Liver (tissue), 8 donors: ENCODE measurements at regions not wholly inside any gene's neighbourhood (a gene's known extent, or its start where the extent isn't known, plus 50 kb on each side); places are given as distances from the start of the nearest gene placed in this dataset.

Experiments
- DNase-seq: peaks from one replicate; pipeline ENCODE4 v3.0.0-alpha.2; 2017; ENCODE audit warnings: low spot score
- H3K27ac ChIP-seq, 2 donors: one replicate each; pipeline ENCODE4 v1.7.0; 2013; ENCODE audit warnings: inconsistent platforms in 2 of 2, low read length in 2 of 2, control low read depth in 1 of 2, low read depth in 1 of 2, mild to moderate bottlenecking in 1 of 2
- H3K27me3 ChIP-seq, 4 donors: one replicate each; pipeline versions ENCODE4 v1.6.1 to v1.7.0; 2013; ENCODE audit warnings: low read length in 3 of 4, inconsistent platforms in 1 of 4, mild to moderate bottlenecking in 1 of 4, moderate library complexity in 1 of 4; ENCODE audit not compliant: control insufficient read depth in 4 of 4, insufficient read depth in 4 of 4
- H3K36me3 ChIP-seq, 4 donors: one replicate each; pipeline versions ENCODE4 v1.6.1 to v1.7.0; 2013; ENCODE audit warnings: low read length in 3 of 4, mild to moderate bottlenecking in 3 of 4, low read depth in 1 of 4, moderate library complexity in 1 of 4; ENCODE audit not compliant: control insufficient read depth in 4 of 4, insufficient read depth in 3 of 4
- H3K4me1 ChIP-seq, 4 donors: one replicate each; pipeline versions ENCODE4 v1.6.1 to v1.7.0; 2013; ENCODE audit warnings: low read length in 3 of 4, mild to moderate bottlenecking in 3 of 4, moderate library complexity in 1 of 4; ENCODE audit not compliant: control insufficient read depth in 4 of 4, insufficient read depth in 4 of 4
- H3K4me3 ChIP-seq, 3 donors: one replicate each; pipeline versions ENCODE4 v1.6.1 to v1.7.0; 2013; ENCODE audit warnings: low read length in 3 of 3, control low read depth in 1 of 3, low read depth in 1 of 3, mild to moderate bottlenecking in 1 of 3
- H3K9ac ChIP-seq, 2 donors: one replicate each; pipeline ENCODE4 v1.7.0; 2013; ENCODE audit warnings: low read length in 2 of 2, mild to moderate bottlenecking in 2 of 2, moderate library complexity in 2 of 2, control low read depth in 1 of 2, low read depth in 1 of 2
- H3K9me3 ChIP-seq, 4 donors: one replicate each; pipeline versions ENCODE4 v1.6.1 to v1.7.0; 2013; ENCODE audit warnings: low read length in 3 of 4; ENCODE audit not compliant: control insufficient read depth in 4 of 4
- ATF3 ChIP-seq: IDR thresholded peaks from 2 replicates; pipeline ENCODE4 v1.6.1; 2016; ENCODE audit warnings: antibody characterized with exemption
- CTCF ChIP-seq: fragments of 150-350 bp; IDR thresholded peaks from 2 replicates; pipeline ENCODE4 v1.5.1; 2017; ENCODE audit warnings: improper control_type of control experiment, low read depth, low read length; ENCODE audit not compliant: missing input control
- EGR1 ChIP-seq, 2 donors: IDR thresholded peaks; 2 replicates each; pipeline ENCODE4 v1.6.1; 2016 to 2018; ENCODE audit warnings: antibody characterized with exemption in 2 of 2, low read depth in 2 of 2
- FOXA1 ChIP-seq: IDR thresholded peaks from 2 replicates; pipeline ENCODE4 v1.6.1; 2016; ENCODE audit warnings: antibody characterized with exemption
- FOXA2 ChIP-seq: IDR thresholded peaks from 2 replicates; pipeline ENCODE4 v1.6.1; 2016; ENCODE audit warnings: antibody characterized with exemption
- GABPA ChIP-seq, 2 donors: IDR thresholded peaks in 1 of 2; conservative IDR thresholded peaks in 1 of 2; 2 replicates each; pipeline ENCODE4 v1.6.1; 2016; ENCODE audit warnings: antibody characterized with exemption in 2 of 2, mild to moderate bottlenecking in 1 of 2, moderate library complexity in 1 of 2
- HNF4A ChIP-seq, 2 donors: conservative IDR thresholded peaks; 2 replicates each; pipeline ENCODE4 v1.6.1; 2016; ENCODE audit warnings: antibody characterized with exemption in 2 of 2, mild to moderate bottlenecking in 2 of 2
- HNF4G ChIP-seq: IDR thresholded peaks from 2 replicates; pipeline ENCODE4 v1.6.1; 2016; ENCODE audit warnings: antibody characterized with exemption
- JUND ChIP-seq, 2 donors: IDR thresholded peaks; 2 replicates each; pipeline ENCODE4 v1.6.1; 2016; ENCODE audit warnings: antibody characterized with exemption in 2 of 2
- MAX ChIP-seq: IDR thresholded peaks from 2 replicates; pipeline ENCODE4 v1.6.1; 2016; ENCODE audit warnings: antibody characterized with exemption
- NR2F2 ChIP-seq: IDR thresholded peaks from 2 replicates; pipeline ENCODE4 v1.6.1; 2016; ENCODE audit warnings: antibody characterized with exemption
- RAD21 ChIP-seq, 2 donors: IDR thresholded peaks; 2 replicates each; pipeline ENCODE4 v1.6.1; 2016; ENCODE audit warnings: antibody characterized with exemption in 2 of 2, mild to moderate bottlenecking in 2 of 2
- REST ChIP-seq: IDR thresholded peaks from 2 replicates; pipeline ENCODE4 v1.6.1; 2016; ENCODE audit warnings: antibody characterized with exemption, mild to moderate bottlenecking
- RXRA ChIP-seq, 2 donors: IDR thresholded peaks; 2 replicates each; pipeline ENCODE4 v1.6.1; 2017 to 2018; ENCODE audit warnings: antibody characterized with exemption in 2 of 2, mild to moderate bottlenecking in 1 of 2
- SP1 ChIP-seq: IDR thresholded peaks from 2 replicates; pipeline ENCODE4 v1.6.1; 2018; ENCODE audit warnings: antibody characterized with exemption, mild to moderate bottlenecking
- TAF1 ChIP-seq: conservative IDR thresholded peaks from 2 replicates; pipeline ENCODE4 v1.6.1; 2016; ENCODE audit warnings: antibody characterized with exemption, mild to moderate bottlenecking
- YY1 ChIP-seq: IDR thresholded peaks from 2 replicates; pipeline ENCODE4 v1.6.1; 2016; ENCODE audit warnings: antibody characterized with exemption, mild to moderate bottlenecking
- ZBTB33 ChIP-seq: IDR thresholded peaks from 2 replicates; pipeline ENCODE4 v1.6.1; 2016; ENCODE audit warnings: antibody characterized with exemption
- WGBS: extraction: QIAGEN DNeasy Blood & Tissue Kit; methylation state at CpG from one replicate; pipeline ENCODE4 v1.1.7; 2013; 5-methylcytosine and 5-hydroxymethylcytosine counted together
- donor health status: healthy.
- donor health status: healthy.
- donor health status: healthy.
- donor health status: healthy.
- donor health status: healthy.

GRCh38 chr4:140260227-140260626, 106.2 kb upstream of the MAML3 start (continued):
- TF ChIP-seq REST (no peak), GABPA (IDR thresholded peaks at IDR 0.05 in 1 of 2, conservative IDR thresholded peaks at IDR 0.05 in 1 of 2) (no peak), FOXA1 (no peak), SP1 (no peak)

- H3K9ac ChIP-seq, result no peak overlapping the region
- no peaks in the 10 kb centered on the region for H3K9me3 ChIP-seq
- peaks cover 0 to 2% (median 0%) of the 10 kb centered on the region in 4 donors for H3K4me1 ChIP-seq
- no peaks in the 10 kb centered on the region for H3K36me3 ChIP-seq
- 95% methylated on average over 3 of the region's 3 CpGs for WGBS
- H3K27me3 ChIP-seq, result no peaks in the 10 kb centered on the region
- H3K27ac ChIP-seq, result no peak overlapping the region
- TF ChIP-seq TAF1 (no peak), NR2F2 (no peak), YY1 (no peak), HNF4A (conservative IDR thresholded peaks at IDR 0.05) (no peak), REST (no peak), CTCF (no peak), ATF3 (no peak), HNF4G (no peak), SP1 (no peak), MAX (no peak), FOXA2 (no peak), JUND (IDR thresholded peaks at IDR 0.05) (no peak), GABPA (IDR thresholded peaks at IDR 0.05 in 1 of 2, conservative IDR thresholded peaks at IDR 0.05 in 1 of 2) (no peak), ZBTB33 (no peak), FOXA1 (no peak), RAD21 (IDR thresholded peaks at IDR 0.05) (no peak), EGR1 (IDR thresholded peaks at IDR 0.05; ENCODE audit: low read depth in 2 of 2) (no peak), RXRA (IDR thresholded peaks at IDR 0.05) (no peak)
- H3K4me3 ChIP-seq, result no peak overlapping the region
- DNase-seq, result no peak
Measured at GRCh38 chr4:140258476-140258875, 104.5 kb upstream of the MAML3 start.
